Sciatic nerve (tissue), 2 donors: ENCODE measurements at regions not wholly inside any gene's neighbourhood (a gene's known extent, or its start where the extent isn't known, plus 50 kb on each side); places are given as distances from the start of the nearest gene placed in this dataset.
A peak's percentile ranks its signal among the peaks of the same experiment; 100 is the strongest.
"Not testable (repeated sequence)": the region's sequence is repeated elsewhere in the genome, so short reads cannot be mapped to it uniquely, and the experiment has no call there.

Source experiments
- ATAC-seq: fragments of 200-7000 bp; cut with Tn5 transposase; one replicate; pipeline ENCODE4 v1.9.1; 2020; ENCODE audit warnings: mild to moderate bottlenecking, moderate library complexity
- DNase-seq: peaks from one replicate; pipeline ENCODE4 v3.0.0-alpha.2; 2020; ENCODE audit warnings: low spot score
- intact Hi-C: fragments of 100-400 bp; cut with DNase I; formaldehyde crosslinking; loops from one replicate; pipeline ENCODE4 v1.14.2; 2022
- donor health status: DM: no; HTN: no; CAD: no.
- donor health status: DM: no; HTN: no; CAD: no.

DNA sequence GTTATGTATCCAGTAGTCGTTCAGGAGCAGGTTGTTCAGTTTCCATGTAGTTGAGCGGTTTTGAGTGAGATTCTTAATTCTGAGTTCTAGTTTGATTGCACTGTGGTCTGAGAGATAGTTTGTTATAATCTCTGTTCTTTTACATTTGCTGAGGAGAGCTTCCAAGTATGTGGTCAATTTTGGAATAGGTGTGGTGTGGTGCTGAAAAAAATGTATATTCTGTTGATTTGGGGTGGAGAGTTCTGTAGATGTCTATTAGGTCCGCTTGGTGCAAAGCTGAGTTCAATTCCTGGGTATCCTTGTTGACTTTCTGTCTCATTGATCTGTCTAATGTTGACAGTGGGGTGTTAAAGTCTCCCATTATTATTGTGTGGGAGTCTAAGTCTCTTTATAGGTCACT, 68.6 kb upstream of the IZUMO1R start:
- ATAC-seq, DNase-seq, intact Hi-C loops: not testable (repeated sequence)

DNA sequence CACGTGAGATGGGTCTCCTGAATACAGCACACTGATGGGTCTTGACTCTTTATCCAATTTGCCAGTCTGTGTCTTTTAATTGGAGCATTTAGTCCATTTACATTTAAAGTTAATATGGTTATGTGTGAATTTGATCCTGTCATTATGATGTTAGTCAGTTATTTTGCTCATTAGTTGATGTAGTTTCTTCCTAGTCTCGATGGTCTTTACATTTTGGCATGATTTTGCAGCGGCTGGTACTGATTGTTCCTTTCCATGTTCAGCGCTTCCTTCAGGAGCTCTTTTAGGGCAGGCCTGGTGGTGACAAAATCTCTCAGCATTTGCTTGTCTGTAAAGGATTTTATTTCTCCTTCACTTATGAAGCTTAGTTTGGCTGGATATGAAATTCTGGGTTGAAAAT, 68.0 kb upstream of the IZUMO1R start:
- ATAC-seq, intact Hi-C loops: not testable (repeated sequence)

DNA sequence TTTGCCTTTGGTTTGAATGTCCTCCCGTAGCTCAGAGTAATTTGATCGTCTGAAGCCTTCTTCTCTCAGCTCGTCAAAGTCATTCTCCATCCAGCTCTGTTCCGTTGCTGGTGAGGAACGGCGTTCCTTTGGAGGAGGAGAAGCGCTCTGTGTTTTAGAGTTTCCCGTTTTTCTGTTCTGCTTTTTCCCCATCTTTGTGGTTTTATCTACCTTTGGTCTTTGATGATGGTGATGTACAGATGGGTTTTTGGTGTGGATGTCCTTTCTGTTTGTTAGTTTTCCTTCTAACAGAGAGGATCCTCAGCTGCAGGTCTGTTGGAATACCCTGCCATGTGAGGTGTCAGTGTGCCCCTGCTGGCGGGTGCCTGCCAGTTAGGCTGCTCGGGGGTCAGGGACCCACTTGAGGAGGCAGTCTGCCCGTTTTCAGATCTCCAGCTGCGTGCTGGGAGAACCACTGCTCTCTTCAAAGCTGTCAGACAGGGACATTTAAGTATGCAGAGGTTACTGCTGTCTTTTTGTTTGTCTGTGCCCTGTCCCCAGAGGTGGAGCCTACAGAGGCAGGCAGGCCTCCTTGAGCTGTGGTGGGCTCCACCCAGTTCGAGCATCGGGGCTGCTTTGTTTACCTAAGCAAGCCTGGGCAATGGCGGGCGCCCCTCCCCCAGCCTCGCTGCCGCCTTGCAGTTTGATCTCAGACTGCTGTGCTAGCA, 66.8 kb upstream of the IZUMO1R start:
- intact Hi-C loops, ATAC-seq: not testable (repeated sequence)
- peak; percentile 67 for DNase-seq

More for the DNA sequence above, 68.0 kb upstream of the IZUMO1R start:
- not testable (repeated sequence) for DNase-seq

DNA sequence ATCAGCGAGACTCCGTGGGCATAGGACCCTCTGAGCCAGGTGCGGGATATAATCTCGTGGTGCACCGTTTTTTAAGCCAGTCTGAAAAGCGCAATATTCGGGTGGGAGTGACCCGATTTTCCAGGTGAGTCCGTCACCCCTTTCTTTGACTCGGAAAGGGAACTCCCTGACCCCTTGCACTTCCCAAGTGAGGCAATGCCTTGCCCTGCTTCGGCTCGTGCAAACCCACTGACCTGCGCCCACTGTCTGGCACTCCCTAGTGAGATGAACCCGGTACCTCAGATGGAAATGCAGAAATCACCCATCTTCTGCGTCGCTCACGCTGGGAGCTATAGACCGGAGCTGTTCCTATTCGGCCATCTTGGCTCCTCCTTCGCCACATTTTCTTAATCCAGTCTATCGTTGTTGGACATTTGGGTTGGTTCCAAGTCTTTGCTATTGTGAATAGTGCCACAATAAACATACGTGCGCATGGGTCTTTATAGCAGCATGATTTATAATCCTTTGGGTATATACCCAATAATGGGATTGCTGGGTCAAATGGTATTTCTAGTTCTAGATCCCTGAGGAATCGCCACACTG, 66.1 kb upstream of the IZUMO1R start:
- ATAC-seq (peak; percentile 64), DNase-seq (peak; percentile 77)
- intact Hi-C loops, result not testable (repeated sequence)

DNA sequence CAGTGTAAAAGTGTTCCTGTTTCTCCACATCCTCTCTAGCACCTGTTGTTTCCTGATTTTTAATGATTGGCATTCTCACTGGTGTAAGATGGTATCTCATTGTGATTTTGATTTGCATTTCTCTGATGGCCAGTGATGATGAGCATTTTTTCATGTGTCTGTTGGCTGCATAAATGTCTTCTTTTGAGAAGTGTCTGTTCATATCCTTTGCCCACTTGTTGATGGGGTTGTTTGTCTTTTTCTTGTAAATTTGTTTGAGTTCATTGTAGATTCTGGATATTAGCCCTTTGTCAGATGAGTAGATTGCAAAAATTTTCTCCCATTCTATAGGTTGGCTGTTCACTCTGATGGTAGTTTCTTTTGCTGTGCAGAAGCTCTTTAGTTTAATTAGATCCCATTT, 65.6 kb upstream of the IZUMO1R start:
- DNase-seq, ATAC-seq, intact Hi-C loops: not testable (repeated sequence)

DNA sequence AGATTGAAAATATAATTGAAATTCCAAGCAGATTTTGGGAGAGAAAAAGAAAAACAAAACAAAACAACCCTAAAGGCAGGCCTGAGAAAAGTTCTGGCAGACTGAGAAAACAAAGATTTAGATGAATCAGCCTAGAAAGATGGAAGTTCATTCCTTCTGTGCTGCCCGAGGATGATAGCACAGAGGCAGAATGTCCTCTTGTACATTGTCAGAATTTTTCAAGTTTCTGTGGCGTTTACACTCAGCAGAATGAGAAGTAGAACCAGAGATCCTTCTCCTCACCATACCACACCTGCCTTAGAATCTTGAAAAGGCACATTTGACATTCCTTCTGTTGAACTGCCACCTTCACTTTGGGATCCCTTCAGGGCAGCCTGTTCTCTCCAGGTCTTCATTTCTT, 62.5 kb upstream of the IZUMO1R start:
- ATAC-seq, result no peak
- no peak for DNase-seq
- intact Hi-C loops, result no loop called here

DNA sequence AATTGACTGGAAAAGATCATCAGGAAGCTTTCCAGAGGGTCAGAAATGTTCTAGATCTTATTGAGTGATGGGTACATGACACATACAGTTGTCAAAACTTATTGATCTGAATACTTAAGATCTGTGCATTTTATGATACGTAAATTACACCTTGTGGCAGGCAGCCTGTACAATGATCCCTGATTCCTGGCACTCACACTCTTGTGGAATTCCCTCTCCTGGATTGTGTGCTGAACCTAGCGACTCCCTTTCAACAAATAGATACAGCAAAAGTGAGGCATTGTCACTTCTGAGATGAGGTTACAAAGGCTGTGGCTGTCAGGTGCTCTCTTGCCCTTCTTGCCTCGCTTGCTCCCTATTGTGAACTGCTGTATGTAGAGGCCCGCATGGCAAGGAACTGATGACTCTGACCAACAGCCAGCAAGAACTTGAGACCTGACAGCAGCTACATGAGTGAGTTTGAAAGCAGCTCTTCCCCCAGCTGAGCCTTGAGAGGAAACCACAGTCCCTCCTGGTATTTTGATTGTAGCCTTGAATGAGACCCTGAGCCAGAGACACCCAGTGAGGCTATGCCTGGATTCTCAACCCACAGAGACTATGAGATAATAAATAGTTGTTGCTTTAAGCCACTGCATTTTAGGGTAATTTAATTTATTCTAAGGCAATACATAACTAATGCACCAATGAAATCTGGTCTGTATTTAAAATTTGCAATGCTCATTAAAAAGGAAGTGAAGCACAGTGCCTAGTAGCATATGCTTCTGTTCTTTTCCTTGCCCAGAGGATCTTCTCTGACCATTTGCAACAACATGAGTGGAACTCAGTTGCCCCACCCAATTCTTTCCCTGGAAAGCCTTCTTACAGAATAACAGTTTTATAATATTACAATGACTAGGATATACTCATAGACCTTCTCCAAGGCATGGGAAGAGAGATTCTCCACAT, 60.5 kb upstream of the IZUMO1R start:
- ATAC-seq (no peak), DNase-seq (no peak)
- intact Hi-C loops, result no loop called here

DNA sequence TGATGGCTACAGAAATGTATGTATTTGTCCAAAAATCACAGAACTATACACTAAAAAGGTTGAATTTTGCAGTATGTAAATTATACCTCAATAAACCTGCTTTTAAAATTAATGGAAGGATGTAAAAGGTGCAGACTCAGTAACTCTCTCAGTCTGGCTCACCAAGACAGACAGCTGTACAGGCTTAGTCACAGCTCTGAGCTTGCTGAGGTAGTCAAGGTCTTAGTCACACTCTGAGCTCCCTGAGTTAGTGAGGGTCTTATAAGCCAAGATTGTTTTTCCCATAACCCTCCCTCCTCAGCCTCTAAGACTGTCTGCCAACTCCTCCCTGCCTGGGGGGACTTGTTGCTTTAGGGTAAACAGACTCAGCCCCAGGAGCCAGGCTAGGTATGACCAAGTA, 59.3 kb upstream of the IZUMO1R start:
- ATAC-seq (no peak), DNase-seq (no peak)
- intact Hi-C loops, result no loop called here

DNA sequence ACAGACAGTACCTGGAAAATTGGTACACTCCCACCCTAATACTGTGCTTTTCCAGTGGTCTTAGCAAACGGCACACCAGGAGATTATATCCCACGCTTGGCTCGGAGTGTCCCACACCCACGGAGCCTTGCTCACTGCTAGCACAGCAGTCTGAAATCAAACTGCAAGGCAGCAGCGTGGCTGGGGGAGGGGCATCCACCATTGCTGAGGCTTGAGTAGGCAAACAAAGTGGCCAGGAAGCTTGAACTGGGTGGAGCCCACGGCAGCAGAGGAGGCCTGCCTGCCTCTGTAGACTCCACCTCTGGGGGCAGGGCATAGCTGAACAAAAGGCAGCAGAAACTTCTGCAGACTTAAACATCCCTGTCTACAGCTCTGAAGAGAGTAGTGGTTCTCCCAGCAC, 56.1 kb upstream of the IZUMO1R start:
- ATAC-seq, intact Hi-C loops, DNase-seq: not testable (repeated sequence)

DNA sequence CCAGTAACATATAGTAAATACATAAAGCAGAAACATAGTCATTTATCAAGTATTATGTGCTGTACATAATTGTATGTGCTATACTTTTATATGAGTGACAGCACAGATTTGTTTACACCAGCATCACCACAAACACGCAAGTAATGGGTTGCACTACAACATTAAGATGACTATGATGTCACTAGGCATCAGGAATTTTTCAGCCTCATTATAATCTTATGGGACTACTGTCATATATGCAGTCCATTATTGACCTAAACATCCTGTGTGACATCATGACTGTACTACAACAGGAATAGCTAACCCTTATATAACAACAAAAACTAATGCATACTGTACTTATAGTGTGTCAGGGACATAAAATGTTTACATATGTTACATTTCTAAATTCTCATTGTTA, 50.2 kb upstream of the IZUMO1R start:
- intact Hi-C loops, result no loop called here
- ATAC-seq (no peak), DNase-seq (no peak)
